ENCODE measurements at regions not wholly inside any gene's neighbourhood (a gene's known extent, or its start where the extent isn't known, plus 50 kb on each side); places are given as distances from the start of the nearest gene placed in this dataset.

- DNase-seq (ENCODE audit: low spot score): no peak
Measured at GRCh38 chr3:72303926-72304325, 519.0 kb upstream of the PROK2 start.

DNA sequence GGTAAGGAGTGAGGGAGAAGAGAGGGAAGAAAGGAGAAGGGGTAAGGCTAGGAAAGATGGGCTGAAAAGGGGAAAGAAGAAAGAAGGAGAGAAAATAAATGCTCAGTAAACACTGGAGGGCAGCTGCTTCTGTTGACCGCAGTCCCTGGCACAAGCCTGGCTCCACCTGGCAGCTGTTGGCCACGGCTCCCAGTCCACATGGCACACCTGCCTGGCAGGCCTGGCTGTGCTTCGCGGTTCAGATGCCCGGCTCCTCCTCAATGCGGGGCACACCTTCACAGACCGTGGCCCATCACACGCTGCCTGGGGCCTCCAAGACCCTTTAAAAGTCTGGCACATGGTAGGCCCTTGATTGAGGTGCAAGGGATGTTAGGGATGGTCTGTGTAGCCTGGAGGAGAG, 516.8 kb upstream of the PROK2 start:
- no peak for DNase-seq (ENCODE audit: low spot score)

DNA sequence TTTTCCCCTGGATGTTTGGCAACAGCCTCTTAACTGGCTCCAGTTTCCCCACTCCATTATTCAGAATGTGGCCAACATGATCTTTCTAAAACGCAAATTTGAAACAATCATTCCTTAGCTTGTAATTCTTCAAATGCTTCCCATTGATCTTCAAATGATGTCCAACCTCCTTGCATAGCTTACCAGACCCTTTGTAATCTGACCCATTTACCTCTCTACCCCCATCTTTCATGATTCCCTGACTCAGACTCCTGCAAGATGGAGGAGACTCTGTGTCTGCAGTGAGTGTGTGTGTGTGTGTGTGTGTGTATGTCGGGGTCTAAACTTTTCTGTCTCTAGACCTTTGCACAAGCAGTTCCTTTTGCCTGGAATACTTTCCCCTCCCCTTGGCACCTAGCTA, 515.7 kb upstream of the PROK2 start:
- DNase-seq (ENCODE audit: low spot score): no peak

GRCh38 chr3:72299823-72300222, 514.9 kb upstream of the PROK2 start:
- no peak for DNase-seq (ENCODE audit: low spot score)

- no peak for DNase-seq (ENCODE audit: low spot score)
Measured at GRCh38 chr3:72299321-72299802, 514.4 kb upstream of the PROK2 start.

DNA sequence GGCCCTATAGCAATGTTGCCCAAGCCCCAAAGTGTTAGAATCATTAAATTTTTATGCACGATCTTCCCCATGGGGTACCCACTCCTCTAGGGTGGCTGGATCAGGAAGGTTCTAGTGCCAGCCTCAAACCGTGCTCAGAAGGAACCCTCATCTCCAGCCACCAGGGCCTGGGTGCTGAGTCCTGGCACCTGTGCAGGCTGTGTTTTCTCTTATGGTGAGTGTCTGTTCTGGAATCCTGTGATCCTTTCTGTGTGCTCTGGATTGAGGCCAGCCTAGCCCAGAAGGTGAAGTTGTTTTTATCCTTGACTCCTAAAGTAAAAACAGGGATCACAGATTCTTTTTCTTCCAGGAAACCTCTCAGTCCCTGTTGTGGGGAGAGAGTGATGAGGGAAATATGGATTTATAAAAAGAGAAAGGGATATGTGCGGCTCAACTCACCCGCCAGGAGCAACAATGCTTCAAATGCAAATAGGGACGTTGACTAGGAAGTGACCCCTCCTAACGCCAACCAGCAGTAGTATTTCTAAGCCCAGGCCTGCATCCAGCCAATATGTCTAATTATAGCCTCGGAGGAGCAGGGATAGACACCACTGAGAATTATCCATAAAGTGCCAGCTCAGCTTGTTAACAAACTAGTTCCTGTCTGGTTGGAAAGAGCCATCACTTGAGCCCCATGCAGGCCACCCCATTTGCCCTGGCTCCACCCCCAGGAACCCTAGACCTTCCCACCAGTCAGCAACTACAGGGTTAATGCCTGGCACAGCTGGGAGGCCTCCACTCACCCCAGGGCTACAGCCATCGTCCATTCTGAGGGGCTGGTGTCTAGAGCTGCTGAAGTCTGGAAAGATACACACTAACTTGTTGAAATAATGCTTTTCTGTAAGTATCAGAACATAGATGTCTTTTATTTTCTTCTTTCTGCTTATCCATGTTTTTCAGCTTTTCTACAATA, 513.5 kb upstream of the PROK2 start:
- DNase-seq (ENCODE audit: low spot score): no peak

- DNase-seq (ENCODE audit: low spot score): no peak
Measured at GRCh38 chr3:72297481-72297880, 512.5 kb upstream of the PROK2 start.

- no peak for DNase-seq (ENCODE audit: low spot score)
Measured at GRCh38 chr3:72296477-72297111, 511.6 kb upstream of the PROK2 start.

DNA sequence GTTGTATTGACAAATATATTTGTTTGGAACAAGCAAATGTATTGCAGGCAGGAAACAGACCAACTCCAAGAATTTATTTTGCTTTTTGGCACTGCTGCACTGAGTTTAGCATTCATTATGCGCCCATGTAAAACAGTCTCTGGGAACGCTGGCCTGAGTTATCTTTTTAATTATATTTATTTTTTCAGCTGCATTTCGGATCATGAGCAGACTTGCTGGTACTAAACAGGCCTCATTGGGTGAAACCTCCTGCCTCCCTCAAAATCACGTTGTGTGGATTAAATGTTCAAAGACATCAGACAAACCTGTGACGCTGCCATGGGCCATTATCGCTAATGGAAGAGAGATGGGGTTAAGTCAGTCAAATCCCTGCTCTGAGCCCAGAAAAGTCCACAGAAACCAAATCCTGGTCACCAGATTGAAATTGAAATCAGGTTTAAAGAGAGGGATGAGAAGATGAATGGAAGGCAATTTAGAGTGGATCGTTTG, 511.1 kb upstream of the PROK2 start:
- no peak for DNase-seq (ENCODE audit: low spot score)

- DNase-seq (ENCODE audit: low spot score): no peak
Measured at GRCh38 chr3:72295276-72295961, 510.5 kb upstream of the PROK2 start.

- no peak for DNase-seq (ENCODE audit: low spot score)
Measured at GRCh38 chr3:72290859-72291638, 506.1 kb upstream of the PROK2 start.

DNA sequence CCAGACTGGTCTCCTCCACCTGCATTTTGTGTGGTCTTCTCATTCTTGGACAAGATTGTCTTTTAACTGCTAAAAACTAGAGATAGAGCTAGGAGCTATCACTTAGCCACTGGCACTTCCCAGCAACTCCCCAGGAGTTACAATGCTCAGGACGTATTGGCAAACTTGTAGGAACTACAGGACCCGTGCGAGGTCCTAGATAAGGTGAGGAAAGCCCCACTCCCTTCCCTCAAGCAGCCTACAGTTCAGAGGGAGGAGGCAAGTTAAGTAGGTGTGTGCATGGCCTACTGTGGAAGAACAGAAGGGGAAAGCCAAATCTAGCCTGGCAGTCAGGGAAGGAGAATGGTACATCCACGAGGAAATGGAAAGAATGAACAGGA, 504.7 kb upstream of the PROK2 start:
- DNase-seq (ENCODE audit: low spot score): no peak

GRCh38 chr3:72288955-72289691, 504.2 kb upstream of the PROK2 start:
- DNase-seq (ENCODE audit: low spot score): peak; percentile 89

DNA sequence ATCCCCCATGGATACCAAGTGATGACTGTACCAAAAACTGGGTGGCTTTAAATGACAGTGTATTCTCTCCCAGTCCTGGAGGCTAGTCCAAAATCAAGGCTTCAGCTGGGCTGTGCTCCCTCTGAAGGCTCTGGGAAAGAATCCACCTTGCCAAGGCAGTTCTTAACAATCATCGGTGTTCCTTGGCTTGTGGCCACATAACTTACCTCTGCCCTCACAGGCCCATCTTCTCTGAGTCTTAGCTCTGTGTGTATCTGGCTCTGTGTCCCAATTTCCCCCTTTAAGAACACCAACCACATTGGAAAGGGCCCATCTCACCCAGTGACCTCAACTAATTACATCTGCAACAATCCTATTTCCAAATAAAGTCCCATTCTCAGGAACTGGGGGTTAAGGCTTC, 503.0 kb upstream of the PROK2 start:
- no peak for DNase-seq (ENCODE audit: low spot score)

DNA sequence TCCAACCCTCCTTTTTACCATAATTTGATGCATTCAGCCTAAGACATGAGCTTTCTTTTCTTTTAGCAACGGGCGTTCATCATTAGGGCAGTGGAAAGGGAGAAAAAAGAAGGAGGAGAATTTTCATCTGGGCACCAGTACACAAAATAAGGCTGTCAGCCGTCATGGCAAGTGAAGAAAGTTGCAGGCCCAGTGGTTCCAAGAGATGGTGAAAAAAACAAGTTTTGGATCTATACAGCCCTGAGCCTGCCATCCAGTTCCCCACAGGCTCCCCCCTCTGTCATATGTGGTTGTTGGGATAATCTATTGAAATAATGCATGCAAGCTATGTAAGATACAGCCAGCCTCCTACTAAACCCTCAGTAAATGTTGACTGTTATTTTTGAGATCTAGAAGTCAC, 500.6 kb upstream of the PROK2 start:
- DNase-seq (ENCODE audit: low spot score): no peak

DNA sequence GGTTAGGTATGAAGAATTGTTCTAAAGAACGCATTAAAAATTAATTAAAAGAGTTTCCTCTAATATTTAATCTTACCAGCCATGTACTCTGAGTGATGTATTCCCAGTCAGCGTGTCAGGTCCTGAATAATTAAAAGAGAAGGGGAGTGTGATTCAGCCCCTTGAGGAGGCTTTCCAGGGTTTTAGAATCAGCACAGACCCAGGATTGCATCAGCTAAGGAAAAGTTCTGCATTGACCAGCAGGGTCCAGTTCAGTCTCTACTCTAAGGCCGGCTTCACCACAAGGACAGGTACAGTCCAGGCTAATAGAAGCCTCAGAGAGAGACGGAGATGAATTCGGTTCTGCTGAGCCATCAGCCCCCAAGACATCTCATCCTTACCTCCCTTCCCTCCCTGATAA, 499.5 kb upstream of the PROK2 start:
- no peak for DNase-seq (ENCODE audit: low spot score)

DNA sequence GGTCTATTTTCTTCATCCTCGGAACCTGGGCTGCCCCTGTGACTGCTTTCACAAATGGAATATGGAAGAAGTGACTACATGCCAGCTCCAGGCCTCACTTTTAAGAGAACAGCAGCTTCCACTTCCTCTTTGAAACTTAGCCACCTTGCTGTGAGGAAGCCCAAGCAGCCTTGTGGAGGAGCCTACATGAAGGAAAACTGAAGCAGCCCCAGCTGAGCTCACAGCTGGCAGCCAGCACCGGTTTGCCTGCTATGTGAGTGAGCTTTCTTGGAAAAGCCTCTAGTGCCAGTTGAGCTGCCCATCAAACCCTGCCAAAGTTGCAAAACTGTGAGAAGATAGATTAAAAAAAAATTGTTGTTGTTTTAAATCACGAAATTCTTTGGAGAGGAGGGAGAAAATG, 498.0 kb upstream of the PROK2 start:
- no peak for DNase-seq (ENCODE audit: low spot score)

DNA sequence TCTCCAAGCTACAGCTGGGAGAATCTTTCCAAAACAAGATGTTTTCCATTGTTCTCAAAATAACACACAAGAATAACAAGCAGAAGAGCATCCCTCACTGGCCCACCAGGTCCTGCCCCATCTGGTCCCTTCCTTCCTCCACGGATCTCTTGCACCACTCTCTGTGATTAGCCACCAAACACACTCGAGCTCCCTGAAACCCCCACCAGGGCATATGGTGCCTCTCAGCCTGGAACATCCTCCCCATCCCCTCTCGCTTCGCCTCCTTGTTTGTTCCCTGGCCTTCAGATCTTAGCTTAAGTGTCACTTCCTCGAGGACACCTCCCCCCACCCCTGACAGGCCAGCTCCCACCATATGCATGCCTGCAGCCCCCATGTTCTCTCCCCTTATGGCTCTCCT, 496.6 kb upstream of the PROK2 start:
- no peak for DNase-seq (ENCODE audit: low spot score)

DNA sequence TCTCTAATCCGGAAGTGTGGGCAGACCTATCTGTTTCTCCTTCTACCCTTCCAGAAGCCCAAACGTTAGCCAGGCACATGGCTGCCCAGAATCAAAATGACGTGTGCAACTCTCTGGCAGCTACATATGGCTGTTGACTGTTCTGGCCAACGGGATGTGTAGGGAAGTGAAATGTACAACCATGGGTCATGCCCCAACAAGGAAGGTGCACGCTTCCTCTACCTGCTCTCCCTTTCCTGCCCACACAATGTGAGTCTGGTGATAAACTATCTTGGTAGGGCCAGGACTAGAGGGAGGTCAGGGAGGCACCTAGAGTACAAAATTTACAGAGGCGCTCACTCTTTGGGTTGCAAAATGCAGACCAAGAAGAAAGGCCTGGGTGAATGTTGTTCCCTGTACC, 495.9 kb upstream of the PROK2 start:
- no peak for DNase-seq (ENCODE audit: low spot score)

DNA sequence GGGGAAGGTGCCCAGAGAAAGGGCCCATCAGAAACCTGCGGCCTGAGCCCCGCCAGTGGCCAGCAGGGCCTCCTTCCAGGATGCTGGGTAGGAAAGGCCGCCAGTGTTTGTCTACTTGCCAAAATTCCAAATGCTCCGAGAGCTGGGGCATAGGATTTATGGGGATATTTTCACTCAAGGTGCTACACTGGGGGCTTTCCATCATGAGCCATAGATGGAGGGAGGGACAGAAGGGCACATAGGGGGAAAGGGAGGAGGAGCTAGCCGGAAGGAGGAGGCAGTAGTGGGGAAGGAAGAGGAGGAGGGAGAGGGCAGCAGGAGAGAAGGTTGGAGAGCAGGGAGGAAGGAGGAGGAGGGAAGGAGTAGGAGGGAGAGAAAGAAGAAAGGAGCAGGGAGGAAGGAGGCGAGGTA, 494.7 kb upstream of the PROK2 start:
- no peak for DNase-seq (ENCODE audit: low spot score)

DNA sequence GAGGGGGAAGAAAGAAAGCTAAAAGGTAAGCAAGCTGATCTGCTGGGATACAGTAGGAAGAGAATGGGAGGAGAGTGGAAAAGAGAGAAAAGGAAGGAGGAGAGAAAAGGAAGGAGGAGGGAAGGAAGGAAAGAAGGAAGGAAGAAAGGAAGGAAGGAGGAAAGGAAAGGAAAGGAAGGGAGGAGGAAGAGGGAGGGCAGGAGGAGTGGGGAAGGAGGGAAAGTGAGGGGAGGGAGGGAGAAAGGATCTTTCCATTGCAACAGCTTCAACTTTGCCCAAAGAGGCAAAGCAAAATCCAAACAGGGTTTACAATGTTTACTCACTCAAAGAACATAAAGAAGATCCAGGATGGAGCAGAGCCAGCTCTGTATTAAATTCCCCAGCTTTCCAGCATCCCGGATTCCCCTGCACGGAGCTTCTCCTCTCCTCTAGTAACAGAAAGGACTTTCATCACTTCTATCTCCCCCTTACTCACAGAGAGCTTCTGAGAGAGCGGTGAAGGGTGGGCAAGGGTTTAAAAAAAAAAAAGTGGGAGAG, 494.2 kb upstream of the PROK2 start:
- no peak for DNase-seq (ENCODE audit: low spot score)

Data from pons (tissue), 1 donor.